ENCODE measurements at regions not wholly inside any gene's neighbourhood (a gene's known extent, or its start where the extent isn't known, plus 50 kb on each side); places are given as distances from the start of the nearest gene placed in this dataset.

GRCh38 chr10:117716889-117717288, 174.3 kb downstream of the EMX2 start:
- DNase-seq (ENCODE audit: low spot score), result no peak

- DNase-seq (ENCODE audit: low spot score), result no peak
Observed at GRCh38 chr10:117718986-117719920, 176.7 kb downstream of the EMX2 start.

DNA sequence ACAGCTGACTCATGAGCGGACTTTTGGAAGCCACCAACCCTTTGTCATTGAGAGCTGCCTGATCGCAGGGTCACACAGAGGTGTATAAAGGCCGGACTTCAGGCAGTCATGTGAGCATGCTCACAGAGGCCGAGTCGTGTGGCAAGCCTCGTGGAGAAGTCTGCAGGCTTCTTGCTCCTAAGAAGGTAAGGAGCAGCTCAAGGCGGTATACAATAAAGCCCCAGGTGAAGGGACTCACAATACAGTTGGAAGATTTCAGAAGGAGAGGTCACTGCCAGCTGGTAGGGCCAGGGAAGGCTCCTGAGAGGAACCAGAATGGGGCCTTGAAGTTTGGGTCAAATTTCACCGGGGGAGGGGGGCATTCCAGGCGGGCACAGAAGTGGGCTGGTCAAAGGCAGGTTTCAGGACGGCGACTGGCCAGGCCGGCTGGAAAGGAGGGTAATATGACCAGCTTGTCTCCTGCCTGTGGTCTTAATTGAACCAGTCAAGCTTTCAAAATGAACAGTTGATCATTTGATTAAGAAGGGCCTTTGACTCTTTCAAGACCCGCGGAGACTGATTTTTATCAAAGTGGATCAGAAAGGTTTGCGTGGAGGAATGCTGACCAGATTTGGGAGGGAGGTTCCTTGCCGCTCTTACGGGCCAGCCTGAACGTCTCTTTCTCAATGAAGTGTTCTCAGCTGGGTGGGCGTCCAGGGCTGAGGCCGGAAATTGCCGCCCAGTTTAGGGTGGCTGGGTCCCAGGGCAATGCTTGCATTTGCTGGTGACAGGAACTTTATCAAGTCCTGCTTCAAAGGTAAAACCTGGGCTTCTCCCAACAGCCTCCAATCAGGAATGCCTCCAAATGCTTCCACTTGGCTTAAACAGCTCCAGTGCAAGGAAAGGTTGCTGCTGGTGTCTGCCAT, 178.6 kb downstream of the EMX2 start:
- DNase-seq (ENCODE audit: low spot score), result no peak

DNA sequence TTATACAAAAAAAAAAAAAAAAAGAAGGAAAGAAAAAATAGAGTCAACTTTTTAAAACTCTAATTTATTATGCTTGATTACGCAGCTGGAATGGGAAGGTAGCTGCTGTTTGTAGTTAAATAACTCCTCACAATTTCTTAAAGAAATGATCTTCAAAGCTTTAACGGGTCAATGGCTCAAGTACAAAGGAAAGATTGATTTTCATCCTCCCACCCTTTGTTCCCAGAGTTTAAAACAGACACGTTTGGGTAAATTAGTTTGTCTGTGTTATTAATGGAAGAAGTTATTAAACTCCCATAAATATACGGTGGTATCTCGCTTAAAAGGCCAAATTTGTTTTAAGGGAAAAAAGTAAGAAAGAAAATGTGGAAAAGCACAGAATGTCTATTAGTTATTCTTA, 179.3 kb downstream of the EMX2 start:
- no peak for DNase-seq (ENCODE audit: low spot score)

DNA sequence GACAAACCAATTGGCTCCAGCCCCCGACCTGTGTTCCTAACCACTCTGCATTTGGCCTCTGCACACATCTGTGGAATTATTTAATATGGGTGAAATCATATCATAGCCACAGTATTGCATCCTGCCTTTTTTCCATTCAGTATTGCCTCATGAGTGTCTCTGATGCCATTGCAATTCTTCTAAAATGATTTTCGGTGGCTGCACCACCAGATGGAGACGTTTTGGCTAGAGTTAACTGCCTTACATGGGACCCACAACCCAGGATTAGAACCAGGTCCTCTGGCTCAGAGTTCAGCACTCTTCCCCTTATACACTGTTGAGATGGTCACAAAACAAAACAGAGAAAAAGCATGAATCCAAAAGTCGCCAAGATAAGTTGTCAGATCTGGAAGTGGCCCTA, 180.8 kb downstream of the EMX2 start:
- DNase-seq (ENCODE audit: low spot score), result no peak

DNA sequence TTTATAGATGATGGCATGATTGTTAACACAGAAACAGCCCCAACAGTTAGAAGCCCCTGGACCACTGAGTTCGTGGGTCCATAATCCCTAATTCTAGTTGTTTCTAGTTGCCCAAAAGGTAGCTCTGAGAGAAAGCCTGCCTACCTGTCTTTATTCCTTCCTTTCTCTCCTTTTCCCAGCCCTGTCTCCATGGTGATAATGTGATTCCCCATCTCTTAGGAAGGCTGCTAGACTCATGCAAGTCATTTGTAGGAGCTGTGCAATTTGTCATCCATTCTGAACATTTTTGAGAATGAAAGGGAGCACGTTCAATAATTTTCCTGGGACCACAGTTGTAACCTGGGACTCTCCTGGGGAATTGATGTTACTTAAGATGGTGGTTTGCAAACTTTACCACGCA, 183.4 kb downstream of the EMX2 start:
- no peak for DNase-seq (ENCODE audit: low spot score)

DNA sequence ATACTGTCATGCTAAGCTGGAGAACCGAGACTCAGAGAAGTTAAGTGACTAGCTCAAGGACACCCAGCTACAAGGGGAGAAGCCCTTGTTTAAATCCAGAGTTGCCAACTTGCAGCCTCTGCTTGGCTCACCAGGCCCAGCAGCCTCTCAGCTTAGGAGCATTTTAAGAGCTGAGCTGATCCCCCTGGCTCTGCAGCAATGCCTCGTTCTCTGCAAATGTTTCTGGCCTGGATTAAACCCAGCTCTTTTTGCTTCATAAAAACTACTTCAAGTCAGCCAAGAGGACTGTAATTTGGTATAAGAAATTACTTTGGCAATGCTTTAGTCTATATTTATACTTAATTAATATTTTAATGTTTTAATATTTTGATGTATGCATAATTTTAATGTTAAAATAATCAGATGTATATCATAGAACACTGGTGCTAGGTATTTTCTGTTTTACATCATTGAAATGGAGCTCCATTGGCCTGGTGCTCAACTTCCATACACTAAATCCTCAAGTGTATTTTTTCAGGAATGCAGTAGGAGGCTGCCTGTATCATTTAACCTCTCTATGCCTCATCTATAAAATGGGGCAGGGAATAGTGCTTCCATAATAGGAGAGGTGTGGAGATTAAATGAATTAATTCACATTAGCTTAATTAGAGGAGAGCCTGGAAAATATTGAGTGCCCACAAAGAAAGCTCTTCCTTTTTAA, 184.2 kb downstream of the EMX2 start:
- DNase-seq (ENCODE audit: low spot score), result no peak

DNA sequence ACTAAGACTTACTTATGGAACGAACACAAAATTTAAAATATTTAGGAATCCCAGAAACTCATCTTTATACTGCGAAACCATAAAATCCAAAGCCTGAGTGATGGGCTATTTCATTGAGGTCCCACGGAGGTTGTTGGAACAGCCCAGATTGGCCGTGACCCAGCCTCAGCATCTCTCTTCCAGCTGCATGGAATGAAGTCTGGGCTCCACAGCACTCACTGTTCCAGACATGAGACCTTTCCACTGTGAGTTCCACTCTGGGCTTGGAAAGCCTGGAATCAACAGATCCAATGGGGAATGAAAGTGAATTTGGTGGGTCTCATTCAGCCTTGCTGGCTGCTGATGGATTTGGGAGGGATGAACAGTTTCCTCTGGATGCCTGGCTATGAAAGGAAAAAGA, 184.9 kb downstream of the EMX2 start:
- DNase-seq (ENCODE audit: low spot score), result no peak

DNA sequence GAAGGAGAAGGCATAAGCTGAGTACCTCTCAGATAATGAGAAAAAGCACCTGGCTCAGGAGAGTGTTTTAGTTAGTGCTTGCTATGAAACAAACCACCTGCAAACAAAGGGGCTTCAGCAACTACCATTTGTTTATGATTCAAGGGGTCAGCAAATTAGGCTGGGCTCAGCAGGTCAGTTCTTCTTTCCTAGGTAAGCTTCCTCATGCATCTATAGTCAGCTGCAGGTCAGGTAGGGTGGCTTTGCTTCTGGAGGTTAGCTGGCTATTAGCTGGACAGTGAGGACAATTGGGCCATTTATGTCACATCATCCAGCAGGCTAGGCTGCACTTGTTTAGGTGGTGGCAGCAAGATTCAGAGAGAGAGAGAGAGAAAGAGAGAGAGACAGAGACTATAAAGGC, 185.5 kb downstream of the EMX2 start:
- DNase-seq (ENCODE audit: low spot score), result no peak

GRCh38 chr10:117729156-117729555, 186.6 kb downstream of the EMX2 start:
- no peak for DNase-seq (ENCODE audit: low spot score)

GRCh38 chr10:117731121-117731791, 188.7 kb downstream of the EMX2 start:
- DNase-seq (ENCODE audit: low spot score), result no peak

- no peak for DNase-seq (ENCODE audit: low spot score)
Observed at GRCh38 chr10:117734731-117735405, 192.3 kb downstream of the EMX2 start.

GRCh38 chr10:117736655-117737054, 194.1 kb downstream of the EMX2 start:
- DNase-seq (ENCODE audit: low spot score), result no peak

GRCh38 chr10:117740088-117740487, 197.5 kb downstream of the EMX2 start:
- DNase-seq (ENCODE audit: low spot score), result no peak

DNA sequence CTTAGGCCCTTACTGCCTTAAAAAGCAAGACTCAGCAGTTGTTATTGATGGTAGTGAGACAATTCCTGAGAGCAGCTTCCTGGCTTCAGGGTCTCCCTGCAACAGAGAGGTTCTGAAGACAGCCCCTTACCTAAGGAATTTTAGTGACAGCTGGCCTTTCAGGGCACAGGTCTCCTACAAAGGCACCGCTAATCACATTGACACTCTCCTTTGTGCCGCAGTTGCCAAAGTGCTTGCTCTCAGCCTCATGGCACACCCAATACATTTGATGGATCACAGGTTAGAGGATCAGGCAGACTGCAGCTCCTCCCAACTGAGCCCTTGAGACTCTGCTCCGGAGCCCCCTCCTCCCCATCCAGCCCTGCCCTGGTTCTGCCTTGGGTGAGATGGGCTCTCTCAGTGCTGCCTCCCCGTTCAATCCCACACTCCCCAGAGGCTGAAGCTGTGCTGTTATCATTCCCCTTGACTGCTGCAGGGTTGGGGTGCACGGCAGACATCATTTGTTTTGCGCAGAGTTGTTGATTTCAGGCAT, 198.2 kb downstream of the EMX2 start:
- no peak for DNase-seq (ENCODE audit: low spot score)

- DNase-seq (ENCODE audit: low spot score), result peak; percentile 17
Observed at GRCh38 chr10:117741524-117741923, 199.0 kb downstream of the EMX2 start.

- DNase-seq (ENCODE audit: low spot score), result no peak
Observed at GRCh38 chr10:117743509-117743908, 201.0 kb downstream of the EMX2 start.

DNA sequence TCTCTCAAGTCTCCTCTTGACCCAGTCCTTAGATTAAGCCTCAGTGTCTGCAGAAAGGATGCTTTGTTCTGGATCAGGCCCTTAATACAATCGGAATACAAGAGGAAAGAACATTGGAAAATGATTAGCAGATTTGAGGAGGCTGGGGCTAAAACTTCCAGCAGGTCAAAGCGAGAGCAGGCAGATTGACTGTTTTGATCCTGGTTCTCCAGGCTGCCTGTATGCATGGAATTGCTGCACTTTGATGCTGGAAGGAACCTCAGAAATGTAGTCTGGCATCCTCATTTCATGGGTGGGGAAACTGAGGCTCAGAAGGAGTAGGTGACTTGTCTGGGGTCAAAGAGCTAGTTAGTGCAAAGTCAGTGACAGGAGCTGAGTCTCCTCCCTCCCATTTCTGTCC, 202.8 kb downstream of the EMX2 start:
- DNase-seq (ENCODE audit: low spot score), result no peak

- no peak for DNase-seq (ENCODE audit: low spot score)
Observed at GRCh38 chr10:117746541-117747448, 204.2 kb downstream of the EMX2 start.

DNA sequence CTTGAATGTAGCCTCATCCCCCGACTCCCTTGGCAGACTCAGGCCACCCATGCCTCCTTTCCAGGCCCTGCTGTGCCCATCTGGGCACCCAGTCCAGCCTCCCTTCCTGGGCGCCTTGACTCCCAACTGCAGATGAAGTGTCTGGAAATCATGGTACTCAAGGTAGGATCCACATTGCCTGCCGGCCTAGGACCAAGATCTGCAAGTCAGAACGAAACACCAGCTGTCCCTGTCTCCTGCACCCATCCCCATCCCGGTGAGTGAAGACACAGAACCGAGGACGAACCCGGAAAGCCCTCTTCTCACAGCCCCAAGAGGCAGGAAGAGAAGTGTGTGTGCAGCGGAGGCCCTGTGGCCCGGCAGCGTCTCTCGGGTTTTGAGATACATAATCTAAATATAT, 205.1 kb downstream of the EMX2 start:
- no peak for DNase-seq (ENCODE audit: low spot score)

Measured in left forelimb (tissue), 1 donor.